ENCODE measurements at regions not wholly inside any gene's neighbourhood (a gene's known extent, or its start where the extent isn't known, plus 50 kb on each side); places are given as distances from the start of the nearest gene placed in this dataset.

GRCh38 chr9:86682240-86682639, 265.1 kb downstream of the GAS1 start:
- DNase-seq, result no peak

GRCh38 chr9:86679909-86680308, 267.4 kb downstream of the GAS1 start:
- no peak for DNase-seq

DNA sequence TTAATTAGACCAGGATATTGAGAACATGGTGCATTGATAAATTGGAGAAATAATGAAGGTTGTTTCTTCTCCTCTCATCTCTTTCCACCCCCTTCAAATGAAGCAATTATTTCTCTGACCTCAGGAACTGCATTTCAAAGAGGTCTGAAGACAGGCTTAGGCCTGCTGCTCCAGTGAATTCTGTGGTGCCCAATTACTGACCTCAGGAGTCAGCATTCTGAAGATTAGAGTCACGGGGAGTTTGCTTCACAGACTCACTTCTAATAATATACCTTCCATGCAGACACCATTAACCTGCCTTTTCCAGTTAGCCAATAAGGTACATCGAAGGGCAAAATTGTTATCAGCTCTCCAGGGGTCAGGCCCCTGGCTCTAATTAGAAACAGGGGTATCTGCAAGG, 270.9 kb downstream of the GAS1 start:
- peak; percentile 65 for DNase-seq

DNA sequence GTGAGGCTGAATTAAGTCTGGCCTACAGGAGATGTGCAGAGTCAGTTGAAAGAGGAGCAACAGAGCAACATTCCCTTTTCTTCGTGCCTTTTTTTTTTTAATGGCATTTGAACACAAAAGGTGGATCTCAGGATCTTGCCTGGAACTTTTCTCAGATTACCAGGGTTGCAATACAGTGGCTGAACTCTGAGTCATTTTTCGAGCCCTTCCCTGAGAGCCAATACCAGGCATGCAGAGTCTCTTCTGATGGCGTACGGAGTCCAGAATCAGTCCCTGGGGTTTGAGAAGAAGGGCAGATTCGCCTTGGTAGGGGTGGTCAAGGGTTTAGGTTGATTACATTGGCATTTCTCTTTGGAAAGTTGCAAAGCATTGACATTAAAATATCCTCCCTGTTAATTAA, 271.5 kb downstream of the GAS1 start:
- peak; percentile 56 for DNase-seq

GRCh38 chr9:86674487-86674886, 272.8 kb downstream of the GAS1 start:
- DNase-seq, result peak; percentile 67

DNA sequence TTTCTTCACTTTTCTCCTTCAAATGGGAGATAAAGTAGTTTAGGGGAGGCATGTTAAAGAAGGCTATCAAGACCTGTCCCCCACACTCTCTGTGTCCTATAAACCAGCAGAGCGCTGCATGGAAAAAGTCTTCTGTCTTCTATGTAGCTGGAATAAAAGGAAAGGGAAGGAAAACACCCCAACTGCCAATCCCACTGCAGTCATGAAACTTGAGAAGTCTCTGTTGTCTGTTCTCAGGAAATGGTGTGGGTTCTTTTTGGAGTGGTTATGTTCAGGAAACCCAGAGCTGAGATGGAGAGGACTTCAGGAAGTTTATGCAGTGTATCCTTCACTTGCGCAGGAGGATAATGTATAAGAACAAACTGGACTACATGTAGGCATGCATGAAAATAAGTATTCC, 274.3 kb downstream of the GAS1 start:
- DNase-seq, result no peak

DNA sequence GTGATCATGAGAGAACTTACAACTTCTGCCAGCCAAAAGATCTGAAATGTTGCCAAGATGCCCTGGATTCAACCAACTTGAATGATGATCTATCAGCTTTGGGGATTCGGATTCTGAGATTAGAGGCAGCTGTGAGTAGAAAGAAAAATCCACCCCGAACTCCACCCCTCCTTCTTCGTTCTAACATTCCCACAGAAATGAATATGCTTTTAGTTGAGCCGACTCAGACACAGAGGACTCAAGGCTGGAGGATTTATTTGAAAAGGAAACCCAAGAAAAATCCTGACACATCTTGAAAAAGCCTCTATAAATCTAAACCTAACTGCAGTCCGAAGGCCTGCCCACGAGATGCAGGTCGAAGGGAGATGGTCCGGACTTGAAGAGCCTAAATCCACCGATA, 275.0 kb downstream of the GAS1 start:
- DNase-seq, result no peak

DNA sequence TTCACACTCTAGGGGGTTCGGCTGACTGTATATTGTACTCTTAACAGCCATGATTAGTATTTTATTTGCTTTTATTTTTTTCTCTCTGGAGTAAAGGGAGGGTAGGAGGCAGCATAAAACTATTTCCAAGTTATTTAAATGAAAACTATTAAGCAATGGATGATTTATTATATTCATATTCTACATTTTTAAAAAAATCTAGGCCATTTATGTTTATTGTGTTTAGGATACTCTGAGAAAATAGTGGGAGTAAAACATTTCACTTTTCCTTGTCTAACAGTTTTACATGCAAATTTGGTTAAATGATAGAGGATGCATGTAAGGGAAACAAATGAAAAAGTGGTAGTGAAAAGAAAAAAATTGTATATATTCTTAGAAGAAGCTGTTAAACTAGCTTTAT, 276.3 kb downstream of the GAS1 start:
- no peak for DNase-seq

DNA sequence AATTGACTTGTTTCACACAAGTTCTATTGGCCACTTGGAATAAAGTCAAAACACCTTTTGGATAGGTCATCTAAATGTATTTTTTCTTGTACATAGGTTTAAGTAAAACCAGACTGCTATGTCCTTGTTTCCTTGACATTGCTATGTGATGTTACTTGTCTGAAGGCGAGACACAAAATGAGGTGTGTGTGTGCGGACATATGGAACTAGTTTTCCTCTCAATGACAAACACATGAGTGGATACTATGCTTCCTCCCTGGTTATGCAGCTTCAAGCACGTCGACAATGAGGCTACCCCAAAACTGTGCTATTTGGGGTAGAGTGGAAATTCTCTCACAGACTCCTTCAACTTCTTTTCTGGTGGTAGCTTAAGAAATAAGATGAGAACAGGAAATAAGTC, 276.8 kb downstream of the GAS1 start:
- no peak for DNase-seq

- DNase-seq, result no peak
Observed at GRCh38 chr9:86670076-86670475, 277.2 kb downstream of the GAS1 start.

GRCh38 chr9:86669422-86669821, 277.9 kb downstream of the GAS1 start:
- no peak for DNase-seq

GRCh38 chr9:86668488-86668887, 278.8 kb downstream of the GAS1 start:
- DNase-seq, result no peak

- DNase-seq, result no peak
Observed at GRCh38 chr9:86667307-86667706, 280.0 kb downstream of the GAS1 start.

- DNase-seq, result no peak
Observed at GRCh38 chr9:86665416-86665815, 281.9 kb downstream of the GAS1 start.

DNA sequence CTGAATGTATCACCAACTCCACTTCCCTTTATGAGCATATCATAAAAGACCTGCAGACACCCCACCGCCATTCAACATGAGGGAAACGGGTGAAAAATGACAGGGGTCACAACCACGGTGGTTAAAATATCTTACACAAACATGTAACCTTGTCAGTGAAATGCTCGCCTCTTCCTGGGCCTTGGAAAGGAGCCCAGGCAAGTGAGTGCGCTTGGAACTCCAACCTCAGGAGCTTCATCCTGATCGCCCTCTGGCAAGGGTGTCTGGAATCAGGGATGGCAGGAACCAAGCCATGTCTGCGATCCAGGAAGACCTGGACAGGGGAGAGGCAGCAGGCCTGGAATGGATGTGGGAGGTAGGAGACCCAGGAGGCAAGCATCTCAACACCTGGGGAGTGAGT, 282.7 kb downstream of the GAS1 start:
- DNase-seq, result peak; percentile 66

GRCh38 chr9:86663905-86664304, 283.4 kb downstream of the GAS1 start:
- no peak for DNase-seq

DNA sequence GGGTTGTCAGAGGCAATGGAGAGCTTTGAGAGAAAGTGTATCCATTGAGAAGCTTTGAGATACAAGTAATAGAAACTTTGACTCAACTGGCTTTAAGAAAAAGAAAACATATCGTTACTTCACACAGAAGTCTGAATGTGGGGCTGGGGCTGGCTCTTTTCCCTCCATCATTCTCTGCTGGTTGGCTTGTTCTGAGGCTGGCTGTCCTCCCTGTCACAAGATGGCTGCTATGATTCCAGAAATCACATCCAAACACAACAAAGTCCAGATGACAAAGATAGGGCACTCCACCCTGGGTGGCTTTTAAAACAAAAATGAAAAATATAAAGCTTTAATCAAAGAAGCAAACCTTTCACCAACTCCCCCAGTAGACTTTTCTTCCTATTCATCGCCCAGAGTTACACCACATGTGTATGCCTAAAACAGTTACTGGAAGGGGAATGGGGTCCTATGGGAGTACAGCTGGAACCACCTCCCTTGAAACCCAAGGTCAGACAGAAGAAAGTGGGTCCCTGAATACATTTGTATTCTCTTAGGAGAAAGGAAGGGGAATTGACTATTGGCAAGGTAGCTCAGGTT, 284.3 kb downstream of the GAS1 start:
- DNase-seq, result no peak

GRCh38 chr9:86660146-86660943, 287.0 kb downstream of the GAS1 start:
- no peak for DNase-seq

DNA sequence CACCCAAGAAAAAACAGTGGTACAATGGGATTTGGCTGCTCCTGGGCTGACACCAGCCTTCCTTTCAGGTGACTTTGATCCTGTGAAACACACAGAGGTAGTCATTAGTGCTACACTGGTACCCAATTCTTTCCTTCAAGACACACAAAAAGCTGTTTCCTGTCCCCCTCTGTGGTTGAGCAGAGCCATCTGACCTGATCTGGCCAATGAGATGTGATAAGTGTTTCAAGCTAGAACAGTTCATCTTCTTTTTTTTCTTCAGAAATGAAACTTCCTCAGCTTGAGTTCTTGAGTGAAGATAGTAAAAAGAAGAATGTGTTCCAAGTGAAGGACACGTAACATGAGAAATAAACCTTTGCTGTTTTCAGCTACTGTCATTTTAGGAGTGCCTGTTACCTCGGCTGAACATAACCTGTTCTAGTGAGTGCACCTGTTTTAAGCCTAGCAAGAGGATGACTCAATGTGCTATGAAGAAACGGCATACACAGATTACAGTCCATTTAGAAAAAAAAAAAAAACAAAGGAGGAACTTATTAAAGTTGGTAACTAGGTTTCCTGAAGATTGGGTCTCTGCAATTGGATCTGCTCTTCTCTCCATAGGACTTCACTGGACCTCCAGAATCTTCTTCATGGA, 287.8 kb downstream of the GAS1 start:
- no peak for DNase-seq

- DNase-seq, result no peak
Observed at GRCh38 chr9:86655147-86655546, 292.2 kb downstream of the GAS1 start.

GRCh38 chr9:86653466-86653865, 293.8 kb downstream of the GAS1 start:
- DNase-seq, result no peak

DNA sequence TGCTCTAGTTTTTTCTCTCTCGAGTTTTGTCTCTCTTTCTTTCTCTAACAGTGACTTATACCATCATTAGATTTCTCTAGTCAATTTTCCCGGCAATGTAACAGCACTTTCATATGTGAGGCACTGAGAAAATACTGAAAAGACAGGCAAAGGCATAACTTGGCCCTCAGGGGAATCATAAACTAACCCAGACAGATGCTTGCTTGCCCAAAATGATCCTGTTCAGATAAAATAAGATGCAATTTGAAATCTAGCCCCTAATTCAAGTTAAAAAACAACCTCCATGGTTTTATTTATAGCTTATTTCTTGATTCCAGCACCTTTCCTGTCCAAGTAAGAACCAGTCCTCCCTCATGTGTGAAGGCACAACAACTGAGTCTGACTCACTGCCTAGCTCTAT, 294.6 kb downstream of the GAS1 start:
- DNase-seq, result no peak

DNA sequence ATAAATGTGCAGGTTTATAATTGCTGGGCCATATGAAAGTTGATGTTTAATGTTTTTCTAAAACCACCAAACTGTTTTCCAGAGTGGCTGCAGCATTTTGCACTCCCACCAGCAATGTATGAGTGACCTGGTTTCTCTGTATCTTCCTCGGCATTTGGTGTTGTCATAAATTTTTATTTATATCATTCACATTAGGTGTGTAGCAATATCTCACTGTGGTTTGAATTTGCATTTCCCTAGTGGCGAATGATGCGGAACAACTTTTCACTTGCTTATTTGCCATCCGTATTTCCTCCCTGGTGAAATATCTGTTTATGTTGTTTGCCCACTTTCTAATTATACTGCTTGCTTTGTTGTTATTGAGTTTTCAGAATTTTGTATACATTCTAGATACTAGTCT, 295.7 kb upstream of the TUT7 start:
- no peak for DNase-seq

- no peak for DNase-seq
Observed at GRCh38 chr9:86648828-86649170, 294.6 kb upstream of the TUT7 start.

Measured in islet precursor cell (in vitro differentiated cells).